Cardiac muscle cell (in vitro differentiated cells and primary cell): ENCODE measurements at regions not wholly inside any gene's neighbourhood (a gene's known extent, or its start where the extent isn't known, plus 50 kb on each side); places are given as distances from the start of the nearest gene placed in this dataset.

Experiments used
- DNase-seq, 2 donors: peaks; one replicate each; pipeline versions ENCODE4 v3.0.0 to v3.0.0-alpha.2; 2010 to 2017; ENCODE audit warnings: low read depth in 1 of 2, low spot score in 1 of 2
- H3K27ac ChIP-seq: fragments of 200-600 bp; sonication (generic); 2 replicates; pipeline ENCODE4 v1.5.1; 2016
- H3K27me3 ChIP-seq: fragments of 200-600 bp; sonication (generic); 2 replicates; pipeline ENCODE4 v1.6.0; 2016; ENCODE audit warnings: control low read depth
- H3K36me3 ChIP-seq: fragments of 200-600 bp; sonication (generic); 2 replicates; pipeline ENCODE4 v1.5.1; 2016; ENCODE audit warnings: control low read depth
- H3K4me1 ChIP-seq: fragments of 200-600 bp; sonication (generic); 2 replicates; pipeline ENCODE4 v1.8.1; 2017; ENCODE audit warnings: low read depth, mild to moderate bottlenecking, mixed run types
- H3K4me3 ChIP-seq: fragments of 200-600 bp; sonication (generic); 2 replicates; pipeline ENCODE4 v1.5.1; 2016; ENCODE audit warnings: mild to moderate bottlenecking
- H3K9me3 ChIP-seq: fragments of 200-600 bp; sonication (generic); 2 replicates; pipeline ENCODE4 v1.5.1; 2017; ENCODE audit warnings: low read depth, mild to moderate bottlenecking, control low read depth
- CTCF ChIP-seq: IDR thresholded peaks from 2 replicates; pipeline ENCODE4 v1.5.1; 2012; ENCODE audit warnings: low read depth, mild to moderate bottlenecking, low read length

DNA sequence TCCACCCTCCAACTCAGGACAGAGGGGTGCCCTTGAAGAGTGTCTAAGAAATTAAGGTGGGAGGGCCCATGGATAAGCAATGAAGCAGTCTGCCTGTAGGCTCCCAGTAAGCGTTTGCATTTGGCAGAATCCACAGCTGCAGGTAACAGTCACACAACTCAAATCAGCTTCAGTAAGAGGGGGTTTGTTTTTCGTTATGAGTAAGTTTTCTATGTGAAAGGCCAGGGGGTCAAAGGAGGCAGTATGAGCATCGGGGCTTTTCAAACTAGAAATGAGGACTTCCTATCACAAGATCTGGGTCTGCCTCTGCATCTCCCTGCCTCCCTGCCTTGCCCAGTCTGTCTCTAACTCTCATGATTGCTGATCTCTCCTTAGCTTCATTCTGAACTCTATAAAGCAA, 128.1 kb upstream of the CCL2 start:
- Histone ChIP-seq H3K9me3 (no peaks in the 10 kb centered on the region), H3K4me3 (no peak overlapping the region), H3K27ac (no peak overlapping the region), H3K36me3 (no peaks in the 10 kb centered on the region), H3K4me1 (no peaks in the 10 kb centered on the region), H3K27me3 (no peaks in the 10 kb centered on the region)
- no peak for DNase-seq
- no peak for TF ChIP-seq CTCF

DNA sequence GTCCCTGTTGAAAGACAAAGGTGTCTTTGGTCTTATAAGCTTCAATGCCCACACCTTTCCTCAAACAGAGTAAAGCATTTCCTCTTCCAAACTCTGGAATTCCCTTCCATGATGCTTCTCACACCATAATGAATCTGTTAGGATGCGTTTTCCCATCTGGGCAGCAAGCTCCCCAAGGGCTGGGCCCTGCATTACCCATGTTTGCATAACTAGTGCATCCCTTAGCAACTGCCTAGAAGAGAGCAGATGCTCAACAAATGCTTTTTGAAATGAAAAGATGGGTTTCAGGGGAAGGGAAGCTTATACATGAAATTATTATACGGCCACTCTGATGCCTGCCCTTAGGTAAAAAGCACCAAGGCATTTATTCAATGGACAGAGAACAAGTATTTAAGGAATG, 124.5 kb upstream of the CCL2 start:
- H3K9me3 ChIP-seq: no peaks in the 10 kb centered on the region
- no peaks in the 10 kb centered on the region for H3K27me3 ChIP-seq
- H3K27ac ChIP-seq: no peak overlapping the region
- no peak for DNase-seq
- H3K36me3 ChIP-seq: no peaks in the 10 kb centered on the region
- TF ChIP-seq CTCF: no peak
- no peak overlapping the region for H3K4me3 ChIP-seq
- no peaks in the 10 kb centered on the region for H3K4me1 ChIP-seq

- H3K4me1 ChIP-seq: no peaks in the 10 kb centered on the region
- H3K27me3 ChIP-seq: no peaks in the 10 kb centered on the region
- no peak overlapping the region for H3K27ac ChIP-seq
- no peak for TF ChIP-seq CTCF
- H3K36me3 ChIP-seq: no peaks in the 10 kb centered on the region
- no peaks in the 10 kb centered on the region for H3K9me3 ChIP-seq
- peak in 1 of 2 donors; percentile 46 for DNase-seq
- no peak overlapping the region for H3K4me3 ChIP-seq
These were observed 123.7 kb upstream of the CCL2 start for GRCh38 chr17:34131386-34131785.

DNA sequence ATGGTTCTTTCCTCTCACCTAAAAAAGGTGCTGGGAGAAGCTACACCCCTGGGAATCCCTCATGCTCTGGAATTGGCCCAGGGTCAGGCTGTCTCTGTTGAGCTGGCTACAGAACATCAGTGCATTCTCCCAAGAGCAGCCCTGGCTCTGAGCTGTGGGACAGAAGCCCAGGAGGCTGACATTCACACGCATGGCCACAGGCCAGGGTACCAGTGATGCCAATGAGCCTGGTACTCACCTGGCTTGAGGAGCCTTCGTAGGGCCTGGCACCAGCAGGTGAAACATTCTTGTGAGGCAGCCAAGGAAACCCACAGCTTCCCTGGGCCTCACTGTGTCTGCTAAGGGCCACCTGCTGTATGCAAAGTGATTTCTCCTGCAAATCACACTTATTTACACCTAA, 121.7 kb upstream of the CCL2 start:
- no peak overlapping the region for H3K4me3 ChIP-seq
- no peak for TF ChIP-seq CTCF
- no peaks in the 10 kb centered on the region for H3K9me3 ChIP-seq
- H3K36me3 ChIP-seq: no peaks in the 10 kb centered on the region
- H3K27ac ChIP-seq: no peak overlapping the region
- no peaks in the 10 kb centered on the region for H3K4me1 ChIP-seq
- H3K27me3 ChIP-seq: no peaks in the 10 kb centered on the region
- no peak for DNase-seq

DNA sequence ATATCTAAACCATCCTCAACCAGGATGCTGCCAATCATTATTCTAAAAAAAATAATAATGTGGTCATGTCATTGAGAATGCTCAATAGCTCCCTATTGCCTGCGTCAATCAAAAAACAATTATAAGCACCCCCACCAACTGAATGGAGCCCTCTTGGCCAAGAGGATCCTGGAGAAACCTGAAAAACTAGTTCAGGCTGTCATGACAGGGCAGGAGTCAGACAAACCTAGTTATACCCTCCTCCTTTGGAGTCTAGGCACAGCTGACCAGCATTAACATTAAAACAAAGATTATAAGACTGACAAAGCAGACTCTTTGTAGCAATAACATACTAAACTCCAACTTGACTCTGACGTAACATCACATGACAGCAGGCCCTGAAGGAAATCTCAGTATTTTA, 119.2 kb upstream of the CCL2 start:
- no peak for DNase-seq
- Histone ChIP-seq H3K9me3 (no peaks in the 10 kb centered on the region), H3K4me1 (no peaks in the 10 kb centered on the region), H3K27me3 (no peaks in the 10 kb centered on the region), H3K27ac (no peak overlapping the region), H3K36me3 (no peaks in the 10 kb centered on the region), H3K4me3 (no peak overlapping the region)
- no peak for TF ChIP-seq CTCF

DNA sequence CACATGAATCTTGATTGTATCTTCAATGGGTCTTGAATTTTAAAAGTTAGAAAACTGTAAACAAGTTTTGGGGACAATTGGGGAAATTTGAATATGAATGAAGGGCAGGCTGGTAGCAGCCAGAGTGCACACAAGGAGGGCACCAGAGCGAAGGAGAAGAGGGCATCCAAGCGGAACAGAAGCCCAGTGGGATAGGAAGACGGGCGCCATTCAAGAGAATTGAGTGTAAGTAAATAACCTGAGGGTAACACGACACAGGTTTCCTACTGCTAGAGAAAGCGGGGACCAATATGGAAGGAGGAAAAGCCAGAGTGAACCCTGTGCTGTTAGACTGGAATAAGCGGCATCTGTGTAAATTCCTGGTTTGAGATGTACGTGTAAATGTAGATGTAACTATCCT, 115.1 kb upstream of the CCL2 start:
- DNase-seq: no peak
- H3K27me3 ChIP-seq: no peaks in the 10 kb centered on the region
- no peak for TF ChIP-seq CTCF
- no peaks in the 10 kb centered on the region for H3K36me3 ChIP-seq
- no peak overlapping the region for H3K4me3 ChIP-seq
- H3K27ac ChIP-seq: no peak overlapping the region
- H3K9me3 ChIP-seq: no peaks in the 10 kb centered on the region
- no peaks in the 10 kb centered on the region for H3K4me1 ChIP-seq
